Astrocyte (in vitro differentiated cells and primary cell): ENCODE measurements at regions not wholly inside any gene's neighbourhood (a gene's known extent, or its start where the extent isn't known, plus 50 kb on each side); places are given as distances from the start of the nearest gene placed in this dataset.
A peak's percentile ranks its signal among the peaks of the same experiment; 100 is the strongest.

Experiments
- DNase-seq: peaks from one replicate; pipeline ENCODE4 v3.0.0-alpha.2; 2010; ENCODE audit warnings: low read depth
- FAIRE-seq: peaks from 2 replicates; lab custom pipeline; 2011; peaks lifted over from hg19 to GRCh38; lab: Jason Lieb, UNC
- H2AFZ ChIP-seq: 2 replicates; pipeline ENCODE4 v1.6.0; 2012; ENCODE audit warnings: low read depth, low read length, inconsistent platforms
- H3K27ac ChIP-seq: 2 replicates; pipeline ENCODE4 v1.5.1; 2011; ENCODE audit warnings: low read depth, low read length, inconsistent platforms
- H3K27me3 ChIP-seq: 2 replicates; pipeline ENCODE4 v1.6.0; 2011; ENCODE audit warnings: low read length, inconsistent platforms; ENCODE audit not compliant: insufficient read depth
- H3K36me3 ChIP-seq: 2 replicates; pipeline ENCODE4 v1.5.1; 2011; ENCODE audit warnings: low read length, inconsistent platforms; ENCODE audit not compliant: insufficient read depth
- H3K4me1 ChIP-seq: 2 replicates; pipeline ENCODE4 v1.5.1; 2011; ENCODE audit warnings: low read length, inconsistent platforms; ENCODE audit not compliant: insufficient read depth
- H3K4me2 ChIP-seq: 2 replicates; pipeline ENCODE4 v1.6.0; 2012; ENCODE audit warnings: low read length, inconsistent platforms
- H3K4me3 ChIP-seq: 2 replicates; pipeline ENCODE4 v1.5.1; 2011; ENCODE audit warnings: low read depth, mild to moderate bottlenecking, low read length, inconsistent platforms; ENCODE audit not compliant: insufficient read depth
- H3K79me2 ChIP-seq: 2 replicates; pipeline ENCODE4 v1.6.0; 2012; ENCODE audit warnings: mild to moderate bottlenecking, low read length, inconsistent platforms; ENCODE audit not compliant: insufficient read depth
- H3K9ac ChIP-seq: 2 replicates; pipeline ENCODE4 v1.6.0; 2012; ENCODE audit warnings: mild to moderate bottlenecking, low read length, inconsistent platforms
- H3K9me3 ChIP-seq: 2 replicates; pipeline ENCODE4 v1.5.1; 2012; ENCODE audit warnings: low read depth, mild to moderate bottlenecking, low read length, inconsistent platforms; ENCODE audit not compliant: insufficient read depth
- H4K20me1 ChIP-seq: 2 replicates; pipeline ENCODE4 v1.6.0; 2012; ENCODE audit warnings: low read length, inconsistent platforms; ENCODE audit not compliant: insufficient read depth
- H3K27ac Mint-ChIP-seq: one replicate; pipeline ENCODE4 v1.8.0; 2021; ENCODE audit warnings: mild to moderate bottlenecking, mixed read lengths; ENCODE audit not compliant: unreplicated experiment
- H3K27me3 Mint-ChIP-seq: one replicate; pipeline ENCODE4 v1.8.0; 2021; ENCODE audit warnings: low read depth, mixed read lengths; ENCODE audit not compliant: unreplicated experiment
- H3K36me3 Mint-ChIP-seq: one replicate; pipeline ENCODE4 v1.8.0; 2021; ENCODE audit warnings: low read depth, mixed read lengths; ENCODE audit not compliant: unreplicated experiment
- H3K4me1 Mint-ChIP-seq: one replicate; pipeline ENCODE4 v1.8.0; 2021; ENCODE audit warnings: low read depth, mixed read lengths; ENCODE audit not compliant: unreplicated experiment
- H3K4me3 Mint-ChIP-seq: one replicate; pipeline ENCODE4 v1.8.0; 2021; ENCODE audit warnings: mild to moderate bottlenecking, moderate library complexity, mixed read lengths; ENCODE audit not compliant: unreplicated experiment
- H3K9me3 Mint-ChIP-seq: one replicate; pipeline ENCODE4 v1.8.0; 2021; ENCODE audit warnings: mild to moderate bottlenecking, mixed read lengths; ENCODE audit not compliant: unreplicated experiment
- EZH2 ChIP-seq: IDR thresholded peaks from 2 replicates; pipeline ENCODE4 v1.6.1; 2012; ENCODE audit warnings: mild to moderate bottlenecking, low read length, inconsistent platforms; ENCODE audit not compliant: insufficient read depth
- TF ChIP-seq, protein P1 (sequence below): IDR thresholded peaks from 2 replicates; pipeline ENCODE4 v1.5.1; 2011; ENCODE audit warnings: low read depth, mild to moderate bottlenecking, inconsistent platforms, low read length, moderate library complexity; ENCODE audit not compliant: insufficient read depth

DNA sequence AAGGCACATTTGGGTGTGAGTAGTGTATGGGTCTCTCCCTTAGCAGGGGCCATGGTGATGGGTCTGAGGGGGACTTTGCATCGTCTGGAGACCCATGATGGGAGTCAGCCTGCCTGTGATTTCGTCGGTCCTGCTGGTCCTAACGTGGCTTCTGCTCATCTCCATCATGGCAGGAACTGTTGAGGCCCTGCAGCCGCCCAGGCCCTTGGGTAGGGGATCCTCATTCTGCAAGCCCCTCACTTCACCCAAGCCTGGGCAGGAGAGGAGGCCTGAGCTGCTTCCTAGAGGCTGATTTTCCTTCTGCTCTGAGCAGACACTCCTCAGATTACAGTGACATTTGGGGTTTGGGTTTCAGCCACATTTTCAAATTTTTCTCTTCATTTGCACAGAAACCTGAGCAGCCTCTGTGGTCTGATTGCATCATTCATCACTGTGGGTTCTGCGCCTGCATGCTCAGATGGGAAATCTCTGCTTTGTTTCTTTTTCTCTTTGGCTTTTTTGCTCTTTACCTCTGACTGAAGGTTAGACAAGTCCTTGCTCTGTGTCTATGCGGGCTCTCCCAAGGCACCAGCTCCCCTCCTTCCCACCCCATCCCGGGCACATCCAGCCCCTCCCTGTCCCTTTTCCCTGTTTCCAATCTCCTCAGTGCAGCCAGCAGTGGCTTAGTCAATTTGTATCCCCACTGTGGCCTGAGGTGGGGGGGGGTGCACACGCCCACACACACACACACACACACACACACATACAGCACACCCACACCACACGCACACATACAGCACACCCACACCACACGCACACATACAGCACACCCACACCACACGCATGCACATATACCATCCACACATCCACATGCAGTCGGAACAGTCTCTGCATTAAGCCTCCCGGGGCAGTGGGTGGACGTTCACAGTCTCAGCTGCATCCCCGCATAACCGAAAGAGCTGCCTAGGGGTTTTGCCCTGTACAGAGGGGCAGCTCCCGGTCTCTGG, 305.4 kb upstream of the HS6ST1 start:
- H3K9me3 ChIP-seq, result no peaks in the 10 kb centered on the region
- Mint-ChIP-seq H3K36me3 (no peaks in the 10 kb centered on the region), H3K9me3 (peaks cover 4% of the 10 kb centered on the region), H3K4me3 (no peak overlapping the region), H3K27ac (peak overlapping the region; percentile 96), H3K4me1 (peaks cover 20% of the 10 kb centered on the region), H3K27me3 (peaks cover 22% of the 10 kb centered on the region)
- no peaks in the 10 kb centered on the region for H3K79me2 ChIP-seq
- DNase-seq, result peak; percentile 95
- no peak overlapping the region for H3K4me3 ChIP-seq
- no peak overlapping the region for H2AFZ ChIP-seq
- TF ChIP-seq, protein P1, sequence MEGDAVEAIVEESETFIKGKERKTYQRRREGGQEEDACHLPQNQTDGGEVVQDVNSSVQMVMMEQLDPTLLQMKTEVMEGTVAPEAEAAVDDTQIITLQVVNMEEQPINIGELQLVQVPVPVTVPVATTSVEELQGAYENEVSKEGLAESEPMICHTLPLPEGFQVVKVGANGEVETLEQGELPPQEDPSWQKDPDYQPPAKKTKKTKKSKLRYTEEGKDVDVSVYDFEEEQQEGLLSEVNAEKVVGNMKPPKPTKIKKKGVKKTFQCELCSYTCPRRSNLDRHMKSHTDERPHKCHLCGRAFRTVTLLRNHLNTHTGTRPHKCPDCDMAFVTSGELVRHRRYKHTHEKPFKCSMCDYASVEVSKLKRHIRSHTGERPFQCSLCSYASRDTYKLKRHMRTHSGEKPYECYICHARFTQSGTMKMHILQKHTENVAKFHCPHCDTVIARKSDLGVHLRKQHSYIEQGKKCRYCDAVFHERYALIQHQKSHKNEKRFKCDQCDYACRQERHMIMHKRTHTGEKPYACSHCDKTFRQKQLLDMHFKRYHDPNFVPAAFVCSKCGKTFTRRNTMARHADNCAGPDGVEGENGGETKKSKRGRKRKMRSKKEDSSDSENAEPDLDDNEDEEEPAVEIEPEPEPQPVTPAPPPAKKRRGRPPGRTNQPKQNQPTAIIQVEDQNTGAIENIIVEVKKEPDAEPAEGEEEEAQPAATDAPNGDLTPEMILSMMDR, result no peak
- no peak for TF ChIP-seq EZH2
- H3K36me3 ChIP-seq, result no peaks in the 10 kb centered on the region
- peak overlapping the region; percentile 75 for H3K4me2 ChIP-seq
- peaks cover 15% of the 10 kb centered on the region for H3K4me1 ChIP-seq
- peak overlapping the region; percentile 50 for H3K27ac ChIP-seq
- H3K9ac ChIP-seq, result peak overlapping the region; percentile 53
- FAIRE-seq, result peak; percentile 71
- no peaks in the 10 kb centered on the region for H4K20me1 ChIP-seq
- peaks cover 7% of the 10 kb centered on the region for H3K27me3 ChIP-seq

DNA sequence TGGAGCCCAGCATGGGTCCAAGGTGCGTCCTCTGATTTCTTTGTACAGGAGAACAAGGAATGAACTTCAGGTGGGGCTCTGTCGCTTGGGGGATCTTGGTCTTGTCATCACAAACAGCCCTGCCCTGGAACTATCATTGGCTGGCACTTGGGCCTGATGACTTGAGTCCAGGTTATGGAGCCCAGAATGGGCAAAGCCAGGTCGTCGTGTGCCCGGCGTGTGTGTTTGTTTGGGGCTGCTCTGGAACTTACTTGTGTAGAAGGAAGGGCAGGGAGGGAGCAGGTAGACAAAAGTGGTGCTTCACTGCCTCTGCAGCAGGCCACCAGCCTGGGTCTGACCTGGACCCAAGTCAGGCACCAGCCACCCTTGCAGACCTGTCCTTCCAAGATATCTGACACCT, 306.3 kb upstream of the HS6ST1 start:
- FAIRE-seq, result no peak
- Mint-ChIP-seq H3K36me3 (no peaks in the 10 kb centered on the region), H3K9me3 (peaks cover 4% of the 10 kb centered on the region), H3K27ac (no peak overlapping the region), H3K4me3 (no peak overlapping the region), H3K4me1 (peaks cover 20% of the 10 kb centered on the region), H3K27me3 (peaks cover 24% of the 10 kb centered on the region)
- H3K79me2 ChIP-seq, result no peaks in the 10 kb centered on the region
- peaks cover 7% of the 10 kb centered on the region for H3K27me3 ChIP-seq
- H3K9ac ChIP-seq, result no peak overlapping the region
- H3K36me3 ChIP-seq, result no peaks in the 10 kb centered on the region
- no peak overlapping the region for H3K4me3 ChIP-seq
- no peaks in the 10 kb centered on the region for H3K9me3 ChIP-seq
- no peak overlapping the region for H3K4me2 ChIP-seq
- H2AFZ ChIP-seq, result no peak overlapping the region
- H3K27ac ChIP-seq, result no peak overlapping the region
- peaks cover 15% of the 10 kb centered on the region for H3K4me1 ChIP-seq
- no peak for DNase-seq
- no peaks in the 10 kb centered on the region for H4K20me1 ChIP-seq
- TF ChIP-seq, protein P1, result no peak
- TF ChIP-seq EZH2, result no peak

DNA sequence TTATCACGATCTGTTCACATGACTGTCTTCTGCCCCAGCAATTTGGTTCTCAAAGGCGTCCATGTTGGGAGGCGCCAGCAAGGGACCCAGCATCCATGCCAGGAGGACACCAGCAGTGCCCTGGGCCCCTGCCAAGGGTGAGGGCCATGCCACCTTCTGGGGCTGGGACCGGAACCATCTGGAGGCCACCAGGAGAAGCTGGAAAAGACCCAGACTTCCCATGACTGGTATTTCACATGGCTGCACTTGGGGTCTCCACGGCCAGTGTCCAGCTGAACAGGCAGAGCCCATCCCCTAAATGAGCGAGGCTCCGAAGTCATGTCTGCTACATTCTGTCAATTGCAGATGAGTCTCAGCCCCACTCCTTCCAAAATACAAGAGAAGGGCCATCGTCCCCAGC, 306.8 kb upstream of the HS6ST1 start:
- Mint-ChIP-seq H3K27ac (no peak overlapping the region), H3K9me3 (peaks cover 4% of the 10 kb centered on the region), H3K4me1 (peaks cover 20% of the 10 kb centered on the region), H3K36me3 (no peaks in the 10 kb centered on the region), H3K27me3 (peaks cover 24% of the 10 kb centered on the region), H3K4me3 (no peak overlapping the region)
- peaks cover 7% of the 10 kb centered on the region for H3K27me3 ChIP-seq
- no peak overlapping the region for H3K27ac ChIP-seq
- no peak overlapping the region for H3K4me3 ChIP-seq
- H3K9me3 ChIP-seq, result no peaks in the 10 kb centered on the region
- DNase-seq, result no peak
- no peak overlapping the region for H3K4me2 ChIP-seq
- H4K20me1 ChIP-seq, result no peaks in the 10 kb centered on the region
- H3K36me3 ChIP-seq, result no peaks in the 10 kb centered on the region
- FAIRE-seq, result no peak
- no peak overlapping the region for H3K9ac ChIP-seq
- H3K79me2 ChIP-seq, result no peaks in the 10 kb centered on the region
- peaks cover 15% of the 10 kb centered on the region for H3K4me1 ChIP-seq
- TF ChIP-seq, protein P1, result no peak
- no peak for TF ChIP-seq EZH2
- no peak overlapping the region for H2AFZ ChIP-seq
